Sigmoid colon (tissue), 6 donors: ENCODE measurements at regions not wholly inside any gene's neighbourhood (a gene's known extent, or its start where the extent isn't known, plus 50 kb on each side); places are given as distances from the start of the nearest gene placed in this dataset.

Experiments used
- DNase-seq: peaks from one replicate; pipeline ENCODE4 v3.0.0-alpha.2; 2019
- H3K27ac ChIP-seq, 4 donors: fragments of 200-600 bp; sonication (generic); one replicate each; pipeline ENCODE4 v1.5.1; 2016 to 2019; ENCODE audit warnings: mild to moderate bottlenecking in 1 of 4
- H3K27me3 ChIP-seq, 3 donors: fragments of 200-600 bp; sonication (generic); one replicate each; pipeline ENCODE4 v1.5.1; 2019; ENCODE audit warnings: mild to moderate bottlenecking in 1 of 3
- H3K36me3 ChIP-seq, 4 donors: fragments of 200-600 bp; sonication (generic); one replicate each; pipeline ENCODE4 v1.5.1; 2016 to 2019
- H3K4me1 ChIP-seq, 4 donors: fragments of 200-600 bp; sonication (generic); one replicate each; pipeline ENCODE4 v1.5.1; 2017 to 2019
- H3K4me3 ChIP-seq, 4 donors: fragments of 200-600 bp; sonication (generic); one replicate each; pipeline ENCODE4 v1.5.1; 2017 to 2019; ENCODE audit warnings: mild to moderate bottlenecking in 2 of 4, moderate library complexity in 1 of 4
- H3K9me3 ChIP-seq, 4 donors: fragments of 200-600 bp in 3 of 4; sonication (generic) in 3 of 4; one replicate each; pipeline versions ENCODE4 v1.5.1 to v1.6.1; 2013 to 2019
- EP300 ChIP-seq, 4 donors: sonication (generic); formaldehyde crosslinking; IDR thresholded peaks; one replicate each; pipeline ENCODE4 v1.6.1; 2017; ENCODE audit warnings: antibody characterized with exemption in 4 of 4
- POLR2A ChIP-seq, 2 donors: fragments of 450-650 bp; IDR thresholded peaks; one replicate each; pipeline ENCODE4 v1.6.1; 2016; ENCODE audit warnings: antibody characterized with exemption in 2 of 2, mild to moderate bottlenecking in 2 of 2, moderate library complexity in 2 of 2
- POLR2AphosphoS5 ChIP-seq, 4 donors: sonication (generic); formaldehyde crosslinking; IDR thresholded peaks; one replicate each; pipeline ENCODE4 v1.6.1; 2017; ENCODE audit warnings: antibody characterized with exemption in 4 of 4
- WGBS, 2 donors: extraction: QIAGEN DNeasy Blood & Tissue Kit; methylation state at CpG; one replicate each; pipeline ENCODE4 v1.1.7; 2013; 5-methylcytosine and 5-hydroxymethylcytosine counted together
- intact Hi-C: fragments of 100-400 bp; cut with DNase I; formaldehyde crosslinking; loops from one replicate; pipeline ENCODE4 v1.15.1; 2023
- TF ChIP-seq, protein P1 (sequence below), 4 experiments: fragments of 450-650 bp in 3 of 4; fragments of 200-600 bp in 1 of 4; IDR thresholded peaks; one replicate each; pipeline ENCODE4 v1.5.1; 2016 to 2019; ENCODE audit warnings: antibody characterized with exemption in 4 of 4, mild to moderate bottlenecking in 3 of 4, moderate library complexity in 2 of 4
- donor health status: healthy with polysubstance abuse.
- donor health status: healthy.

DNA sequence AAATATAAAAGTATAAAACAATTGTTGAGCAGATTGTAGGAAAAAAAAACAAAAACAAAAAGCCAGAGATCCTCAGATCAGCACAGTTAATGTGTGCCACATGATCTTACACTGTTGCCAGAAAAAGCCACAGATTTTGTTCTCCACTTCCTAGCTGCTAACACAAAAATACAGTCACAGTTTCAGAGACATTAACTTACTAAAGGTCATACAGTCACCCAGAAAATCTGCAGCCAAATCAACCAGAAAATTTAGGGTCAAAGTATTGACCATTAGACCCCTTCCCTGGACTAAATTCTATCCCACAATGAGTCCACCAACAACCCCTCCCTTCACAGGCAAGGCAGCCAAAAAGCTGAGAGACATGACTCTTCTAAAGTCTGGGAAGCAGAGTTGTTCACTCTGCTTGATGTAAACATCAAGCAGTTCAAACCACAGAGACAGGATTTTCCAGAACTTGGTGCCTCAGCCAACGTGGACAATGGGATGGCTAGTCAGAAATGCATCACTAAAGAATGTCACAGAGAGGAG, 59.1 kb downstream of the SST start:
- Histone ChIP-seq H3K36me3 (no peaks in the 10 kb centered on the region), H3K27me3 (no peaks in the 10 kb centered on the region), H3K4me3 (no peak overlapping the region), H3K4me1 (no peaks in the 10 kb centered on the region), H3K27ac (no peak overlapping the region), H3K9me3 (no peaks in the 10 kb centered on the region)
- no peak for DNase-seq
- 7 to 26% methylated on average over 1 of the region's 1 CpG for WGBS, 2 donors
- intact Hi-C loops: no loop called here
- TF ChIP-seq EP300 (IDR thresholded peaks at IDR 0.05): no peak
- TF ChIP-seq POLR2A (IDR thresholded peaks at IDR 0.05): no peak
- TF ChIP-seq, protein P1, sequence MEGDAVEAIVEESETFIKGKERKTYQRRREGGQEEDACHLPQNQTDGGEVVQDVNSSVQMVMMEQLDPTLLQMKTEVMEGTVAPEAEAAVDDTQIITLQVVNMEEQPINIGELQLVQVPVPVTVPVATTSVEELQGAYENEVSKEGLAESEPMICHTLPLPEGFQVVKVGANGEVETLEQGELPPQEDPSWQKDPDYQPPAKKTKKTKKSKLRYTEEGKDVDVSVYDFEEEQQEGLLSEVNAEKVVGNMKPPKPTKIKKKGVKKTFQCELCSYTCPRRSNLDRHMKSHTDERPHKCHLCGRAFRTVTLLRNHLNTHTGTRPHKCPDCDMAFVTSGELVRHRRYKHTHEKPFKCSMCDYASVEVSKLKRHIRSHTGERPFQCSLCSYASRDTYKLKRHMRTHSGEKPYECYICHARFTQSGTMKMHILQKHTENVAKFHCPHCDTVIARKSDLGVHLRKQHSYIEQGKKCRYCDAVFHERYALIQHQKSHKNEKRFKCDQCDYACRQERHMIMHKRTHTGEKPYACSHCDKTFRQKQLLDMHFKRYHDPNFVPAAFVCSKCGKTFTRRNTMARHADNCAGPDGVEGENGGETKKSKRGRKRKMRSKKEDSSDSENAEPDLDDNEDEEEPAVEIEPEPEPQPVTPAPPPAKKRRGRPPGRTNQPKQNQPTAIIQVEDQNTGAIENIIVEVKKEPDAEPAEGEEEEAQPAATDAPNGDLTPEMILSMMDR (IDR thresholded peaks at IDR 0.05): no peak
- no peak for TF ChIP-seq POLR2AphosphoS5 (IDR thresholded peaks at IDR 0.05)

DNA sequence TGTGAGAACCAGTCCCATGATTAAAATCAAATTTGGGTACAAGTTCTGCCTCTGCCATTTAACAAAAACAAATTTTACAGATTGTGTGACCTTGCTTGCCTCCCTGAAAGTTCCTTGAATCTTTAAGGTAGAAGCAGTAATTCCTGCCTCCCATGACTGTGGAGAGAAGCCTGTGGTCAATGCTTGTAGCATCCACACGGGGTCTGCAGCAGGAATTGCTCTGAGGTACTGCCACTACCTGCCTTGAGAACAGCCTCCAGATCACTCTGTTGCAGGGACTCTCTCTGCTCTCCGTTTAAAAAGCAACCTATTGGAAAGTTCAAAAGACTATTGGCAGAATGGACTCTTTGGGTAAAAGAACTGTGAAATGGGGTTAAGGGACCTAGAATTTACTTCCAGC, 75.9 kb downstream of the SST start:
- Histone ChIP-seq H3K27ac (no peak overlapping the region), H3K36me3 (no peaks in the 10 kb centered on the region), H3K27me3 (no peaks in the 10 kb centered on the region), H3K4me3 (no peak overlapping the region), H3K9me3 (no peaks in the 10 kb centered on the region), H3K4me1 (no peaks in the 10 kb centered on the region)
- WGBS, 2 donors: 27 to 31% methylated on average over 2 of the region's 2 CpGs
- DNase-seq: no peak
- no peak for TF ChIP-seq EP300 (IDR thresholded peaks at IDR 0.05)
- no peak for TF ChIP-seq POLR2AphosphoS5 (IDR thresholded peaks at IDR 0.05)
- TF ChIP-seq, protein P1 (IDR thresholded peaks at IDR 0.05): no peak
- TF ChIP-seq POLR2A (IDR thresholded peaks at IDR 0.05): no peak
- intact Hi-C loops: no loop called here

DNA sequence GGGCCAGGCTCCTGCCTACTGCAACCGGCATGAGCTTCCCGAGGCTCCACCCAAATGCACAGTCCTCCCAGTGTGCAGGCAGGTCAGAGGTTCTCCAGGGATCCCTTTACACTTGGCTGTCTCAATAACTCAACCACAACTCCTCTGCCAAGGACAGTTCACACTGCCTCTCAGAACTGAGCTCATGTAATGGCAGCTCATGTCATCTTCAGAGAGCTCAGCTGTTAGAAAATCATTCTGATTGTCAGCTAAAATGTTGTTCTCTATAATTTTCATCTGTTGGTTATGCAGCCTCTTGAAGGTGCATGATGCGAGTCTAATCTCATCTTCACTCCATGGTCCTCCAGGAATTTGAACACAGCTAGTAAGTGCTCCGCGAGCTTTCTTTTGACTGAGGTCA, 76.7 kb downstream of the SST start:
- no peak for DNase-seq
- intact Hi-C loops: no loop called here
- no peaks in the 10 kb centered on the region for H3K36me3 ChIP-seq
- no peaks in the 10 kb centered on the region for H3K27me3 ChIP-seq
- TF ChIP-seq EP300 (IDR thresholded peaks at IDR 0.05) (no peak), POLR2A (IDR thresholded peaks at IDR 0.05) (no peak), POLR2AphosphoS5 (IDR thresholded peaks at IDR 0.05) (no peak)
- TF ChIP-seq, protein P1 (IDR thresholded peaks at IDR 0.05): no peak
- H3K9me3 ChIP-seq: no peaks in the 10 kb centered on the region
- H3K27ac ChIP-seq: no peak overlapping the region
- no peak overlapping the region for H3K4me3 ChIP-seq
- 59 to 66% methylated on average over 5 of the region's 5 CpGs for WGBS, 2 donors
- H3K4me1 ChIP-seq: no peaks in the 10 kb centered on the region

DNA sequence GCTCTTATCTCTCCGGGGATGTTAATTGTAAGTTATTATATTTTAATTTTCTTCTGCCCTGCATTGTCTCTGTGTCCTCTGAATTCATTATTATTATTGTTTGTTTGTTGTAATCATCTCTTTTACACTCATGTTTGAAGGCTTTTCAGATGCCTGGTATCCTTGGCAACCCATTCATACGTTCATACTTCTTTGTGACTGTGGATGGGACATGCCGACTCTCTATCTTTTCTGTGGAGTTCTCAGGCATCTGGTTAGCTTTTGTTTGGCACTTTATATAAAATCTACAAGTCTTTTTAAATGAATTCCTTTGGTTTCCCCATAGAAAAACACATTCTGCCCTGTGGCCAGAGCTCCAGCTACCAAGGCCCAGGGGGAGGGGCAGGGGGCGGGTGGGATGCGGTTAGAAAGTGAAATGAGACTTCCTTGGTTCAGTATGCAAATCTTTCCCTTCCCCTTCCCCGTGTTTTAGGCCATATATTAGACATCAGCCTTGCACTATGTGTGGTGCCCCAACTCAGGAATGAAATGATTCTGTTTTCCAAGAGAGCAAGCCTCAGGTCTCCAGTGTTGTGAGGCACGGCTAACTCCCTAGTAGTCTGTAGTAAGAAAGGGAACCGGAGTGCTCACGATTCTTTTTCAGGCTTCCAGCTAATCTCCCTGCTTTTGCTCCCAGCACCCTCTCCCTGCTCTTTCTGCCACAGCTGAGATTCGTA, 79.2 kb downstream of the SST start:
- DNase-seq: no peak
- WGBS, 2 donors: 65 to 69% methylated on average over 10 of the region's 10 CpGs
- no peaks in the 10 kb centered on the region for H3K27me3 ChIP-seq
- H3K36me3 ChIP-seq: no peaks in the 10 kb centered on the region
- H3K4me3 ChIP-seq: no peak overlapping the region
- H3K9me3 ChIP-seq: no peaks in the 10 kb centered on the region
- H3K4me1 ChIP-seq: no peaks in the 10 kb centered on the region
- H3K27ac ChIP-seq: no peak overlapping the region
- intact Hi-C loops: no loop called here
- TF ChIP-seq, protein P1 (IDR thresholded peaks at IDR 0.05): no peak
- no peak for TF ChIP-seq EP300 (IDR thresholded peaks at IDR 0.05)
- TF ChIP-seq POLR2A (IDR thresholded peaks at IDR 0.05): no peak
- TF ChIP-seq POLR2AphosphoS5 (IDR thresholded peaks at IDR 0.05): no peak

DNA sequence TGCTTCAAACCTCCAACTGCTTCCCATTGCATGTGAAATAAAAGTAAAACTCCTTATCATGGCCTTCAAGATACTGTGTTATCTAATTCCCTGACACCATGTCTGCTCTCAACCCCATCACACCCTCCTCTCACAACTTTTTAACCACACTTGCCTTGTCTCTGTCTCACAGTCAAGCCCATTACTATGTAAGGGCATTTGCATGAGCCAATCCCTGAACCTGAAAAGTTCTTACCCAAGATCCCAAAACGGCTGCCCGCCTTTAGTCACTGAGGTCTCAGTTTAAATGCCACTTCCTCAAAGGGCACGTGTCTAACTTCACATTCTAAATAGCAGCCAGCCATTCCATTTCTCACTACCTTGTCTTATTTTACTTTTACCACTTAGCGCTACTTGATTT, 83.1 kb downstream of the SST start:
- DNase-seq: no peak
- WGBS, 2 donors: 76 to 77% methylated on average over 4 of the region's 4 CpGs

More for the DNA sequence above, 83.1 kb downstream of the SST start:
- Histone ChIP-seq H3K4me1 (no peaks in the 10 kb centered on the region), H3K27me3 (no peaks in the 10 kb centered on the region), H3K9me3 (no peaks in the 10 kb centered on the region), H3K27ac (no peak overlapping the region), H3K36me3 (no peaks in the 10 kb centered on the region), H3K4me3 (no peak overlapping the region)
- TF ChIP-seq EP300 (IDR thresholded peaks at IDR 0.05): no peak
- intact Hi-C loops: no loop called here
